Esophagus muscularis mucosa (tissue), 4 donors: ENCODE measurements at regions not wholly inside any gene's neighbourhood (a gene's known extent, or its start where the extent isn't known, plus 50 kb on each side); places are given as distances from the start of the nearest gene placed in this dataset.

Experiments
- DNase-seq: peaks from one replicate; pipeline ENCODE4 v3.0.0-alpha.2; 2017; ENCODE audit errors: extremely low spot score
- H3K27ac ChIP-seq, 4 donors: fragments of 200-600 bp; sonication (generic); replicated peaks in 1 of 4; 1 replicate in 3 of 4; 2 replicates in 1 of 4; pipeline ENCODE4 v1.5.1; 2016 to 2019; ENCODE audit warnings: mild to moderate bottlenecking in 1 of 4
- H3K27me3 ChIP-seq, 4 donors: fragments of 200-600 bp; sonication (generic); one replicate each; pipeline versions ENCODE4 v1.5.1 to v1.6.0; 2016 to 2019
- H3K36me3 ChIP-seq, 4 donors: fragments of 200-600 bp; sonication (generic); one replicate each; pipeline ENCODE4 v1.5.1; 2016 to 2019
- H3K4me1 ChIP-seq, 4 donors: fragments of 200-600 bp; sonication (generic); one replicate each; pipeline ENCODE4 v1.5.1; 2016 to 2019
- H3K4me3 ChIP-seq, 4 donors: fragments of 200-600 bp; sonication (generic); 1 replicate in 2 of 4; 2 replicates in 2 of 4; pipeline ENCODE4 v1.5.1; 2016 to 2019; ENCODE audit warnings: mild to moderate bottlenecking in 4 of 4, moderate library complexity in 1 of 4
- H3K9me3 ChIP-seq, 4 donors: fragments of 200-600 bp; sonication (generic); 1 replicate in 3 of 4; 2 replicates in 1 of 4; pipeline ENCODE4 v1.5.1; 2016 to 2019
- CTCF ChIP-seq, 3 experiments: fragments of 200-600 bp in 2 of 3; fragments of 450-650 bp in 1 of 3; sonication (generic) in 2 of 3; IDR thresholded peaks; one replicate each; pipeline ENCODE4 v1.5.1; 2017 to 2019; ENCODE audit warnings: antibody characterized with exemption in 3 of 3, mild to moderate bottlenecking in 2 of 3, moderate library complexity in 1 of 3
- EP300 ChIP-seq: sonication (generic); formaldehyde crosslinking; IDR thresholded peaks from one replicate; pipeline ENCODE4 v1.6.1; 2017; ENCODE audit warnings: antibody characterized with exemption
- POLR2A ChIP-seq: fragments of 450-650 bp; IDR thresholded peaks from one replicate; pipeline ENCODE4 v1.6.1; 2017; ENCODE audit warnings: antibody characterized with exemption, moderate library complexity, mild to moderate bottlenecking, low read depth
- POLR2AphosphoS5 ChIP-seq, 2 donors: sonication (generic); formaldehyde crosslinking; IDR thresholded peaks; one replicate each; pipeline ENCODE4 v1.6.1; 2017; ENCODE audit warnings: antibody characterized with exemption in 2 of 2
- WGBS: methylation state at CpG from one replicate; pipeline ENCODE4 v1.1.5; 2018; 5-methylcytosine and 5-hydroxymethylcytosine counted together
- intact Hi-C: fragments of 100-400 bp; cut with DNase I; formaldehyde crosslinking; loops from one replicate; pipeline ENCODE4 v1.15.1; 2023

- H3K27me3 ChIP-seq: no peaks in the 10 kb centered on the region
- H3K4me1 ChIP-seq: peaks cover 9 to 44% (median 15%) of the 10 kb centered on the region in 4 donors
- no peak for TF ChIP-seq POLR2AphosphoS5 (IDR thresholded peaks at IDR 0.05)
- TF ChIP-seq CTCF (IDR thresholded peaks at IDR 0.05): no peak
- 85% methylated on average over 9 of the region's 9 CpGs for WGBS
- intact Hi-C loops: no loop called here
- H3K36me3 ChIP-seq: no peaks in the 10 kb centered on the region
- no peak overlapping the region for H3K27ac ChIP-seq
- no peak overlapping the region for H3K4me3 ChIP-seq
- no peaks in the 10 kb centered on the region for H3K9me3 ChIP-seq
- no peak for DNase-seq
Observed at GRCh38 chr13:31898378-31899071, 133.0 kb upstream of the FRY start.

DNA sequence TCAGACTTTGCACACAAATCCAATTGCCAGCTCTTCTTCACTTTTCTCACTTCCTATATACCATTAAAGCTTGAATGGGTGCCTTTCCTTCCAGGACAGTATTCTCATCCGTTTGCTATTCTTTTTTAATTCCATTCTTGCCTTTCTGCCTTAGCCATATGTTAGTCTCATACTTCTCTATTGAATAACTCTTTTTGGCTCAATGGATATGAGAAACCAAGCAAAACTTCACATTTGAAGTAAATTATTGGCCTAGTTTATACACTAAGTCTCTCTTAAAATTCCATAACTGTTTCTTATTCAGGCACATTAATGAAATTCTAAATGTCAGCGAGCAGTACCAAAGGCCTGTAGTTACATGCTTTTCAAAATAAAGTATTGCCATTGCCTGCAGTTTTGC lies 129.6 kb upstream of the FRY start:
- Histone ChIP-seq H3K4me3 (no peak overlapping the region), H3K9me3 (no peaks in the 10 kb centered on the region), H3K4me1 (peaks cover 1 to 21% (median 5%) of the 10 kb centered on the region in 4 donors), H3K27ac (no peak overlapping the region), H3K27me3 (no peaks in the 10 kb centered on the region), H3K36me3 (no peaks in the 10 kb centered on the region)
- intact Hi-C loops: no loop called here
- no peak for DNase-seq
- whole genome bisulfite sequencing: 78% methylated on average over 2 of the region's 2 CpGs
- TF ChIP-seq EP300 (no peak), CTCF (IDR thresholded peaks at IDR 0.05) (no peak), POLR2AphosphoS5 (IDR thresholded peaks at IDR 0.05) (no peak), POLR2A (no peak)

- Histone ChIP-seq H3K4me1 (peaks cover 0 to 10% (median 5%) of the 10 kb centered on the region in 4 donors), H3K36me3 (no peaks in the 10 kb centered on the region), H3K9me3 (no peaks in the 10 kb centered on the region), H3K4me3 (no peak overlapping the region), H3K27ac (no peak overlapping the region), H3K27me3 (no peaks in the 10 kb centered on the region)
- intact Hi-C loops: no loop called here
- no peak for DNase-seq
- WGBS: 81% methylated on average over 7 of the region's 7 CpGs
- TF ChIP-seq POLR2AphosphoS5 (IDR thresholded peaks at IDR 0.05): no peak
- TF ChIP-seq CTCF (IDR thresholded peaks at IDR 0.05): no peak
- TF ChIP-seq POLR2A: no peak
- TF ChIP-seq EP300: no peak
Observed at GRCh38 chr13:31903111-31903815, 128.3 kb upstream of the FRY start.

DNA sequence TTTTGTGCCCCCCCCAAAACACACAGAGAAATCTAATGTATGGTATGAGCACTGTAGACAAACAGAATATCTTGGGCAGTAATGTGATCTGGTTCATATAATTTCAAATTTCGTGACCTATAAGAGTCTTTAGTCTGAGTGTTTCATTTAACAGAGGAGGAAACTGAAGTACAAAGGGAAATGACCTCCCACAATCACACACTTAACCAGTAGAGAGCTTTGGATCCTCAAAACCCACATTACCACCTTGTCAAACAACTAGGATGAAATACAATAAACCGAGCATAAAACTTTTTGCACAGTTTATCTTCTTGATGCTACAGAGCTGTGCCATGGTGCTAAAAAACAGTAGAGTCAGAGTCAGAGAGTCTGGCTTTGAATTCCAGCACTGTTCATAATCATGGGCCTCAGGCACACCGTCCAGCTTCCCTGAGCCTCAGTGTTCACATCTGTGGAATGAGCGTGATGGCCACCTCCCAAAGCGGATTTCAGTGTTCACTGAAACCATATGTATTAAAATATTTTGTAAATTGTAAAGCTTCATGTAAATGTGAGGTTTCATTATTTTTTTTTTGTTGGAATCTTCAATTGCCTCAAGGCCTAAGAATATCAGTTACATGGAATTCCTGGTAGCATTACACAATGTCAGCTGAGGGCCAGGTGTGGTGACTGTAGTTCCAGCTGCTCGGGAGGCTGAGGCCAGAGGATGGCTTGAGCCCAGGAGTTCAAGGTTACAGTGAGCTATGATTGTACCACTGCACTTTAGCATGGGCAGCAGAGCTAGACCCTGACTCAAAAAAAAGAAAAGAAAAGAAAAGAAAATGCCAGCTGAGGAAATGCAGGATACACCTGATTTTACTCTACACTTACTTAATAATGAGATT lies 126.4 kb upstream of the FRY start:
- H3K9me3 ChIP-seq: no peaks in the 10 kb centered on the region
- no peak for TF ChIP-seq EP300
- TF ChIP-seq CTCF (IDR thresholded peaks at IDR 0.05): no peak
- TF ChIP-seq POLR2A: no peak
- TF ChIP-seq POLR2AphosphoS5 (IDR thresholded peaks at IDR 0.05): no peak
- no peak overlapping the region for H3K27ac ChIP-seq
- H3K4me3 ChIP-seq: no peak overlapping the region
- peaks cover 10 to 24% (median 19%) of the 10 kb centered on the region in 4 donors for H3K4me1 ChIP-seq
- WGBS: 72% methylated on average over 6 of the region's 6 CpGs
- H3K27me3 ChIP-seq: no peaks in the 10 kb centered on the region
- no peaks in the 10 kb centered on the region for H3K36me3 ChIP-seq
- intact Hi-C loops: no loop called here
- DNase-seq: no peak
